ENCODE measurements at regions not wholly inside any gene's neighbourhood (a gene's known extent, or its start where the extent isn't known, plus 50 kb on each side); places are given as distances from the start of the nearest gene placed in this dataset.

DNA sequence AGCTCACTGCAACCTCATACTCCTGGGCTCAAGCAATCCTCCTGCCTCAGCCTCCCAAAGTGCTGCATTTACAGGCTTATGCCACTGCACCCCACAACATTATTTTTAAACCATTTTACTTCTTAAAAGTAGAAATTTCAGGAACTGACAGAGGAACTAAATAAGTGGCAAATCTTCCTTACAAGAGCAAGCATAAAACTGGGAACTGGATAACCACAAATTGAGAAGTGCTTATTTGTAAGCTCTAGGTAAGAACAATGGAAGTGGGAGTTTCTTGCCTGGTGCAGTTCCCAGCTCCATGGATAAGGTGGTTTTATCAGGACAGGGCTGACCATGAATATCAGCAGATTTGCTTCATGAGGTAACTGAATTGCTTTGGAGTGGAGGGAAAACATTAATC, 655.2 kb downstream of the DIPK2A start:
- Histone ChIP-seq H3K36me3 (ENCODE audit: control insufficient read depth in 2 of 2, insufficient read depth in 2 of 2, low read length in 2 of 2) (no peaks in the 10 kb centered on the region), H3K9me3 (ENCODE audit: control insufficient read depth in 2 of 2, low read length in 2 of 2) (no peaks in the 10 kb centered on the region), H3K4me1 (ENCODE audit: control insufficient read depth, insufficient read depth, low read length) (no peaks in the 10 kb centered on the region), H3K4me3 (ENCODE audit: low read length in 2 of 2) (no peak overlapping the region), H3K27ac (ENCODE audit: low read length) (no peak overlapping the region), H3K27me3 (ENCODE audit: control insufficient read depth in 1 of 2, insufficient read depth in 2 of 2, low read length in 2 of 2) (no peaks in the 10 kb centered on the region), H3K9ac (ENCODE audit: low read length in 2 of 2) (no peak overlapping the region)

DNA sequence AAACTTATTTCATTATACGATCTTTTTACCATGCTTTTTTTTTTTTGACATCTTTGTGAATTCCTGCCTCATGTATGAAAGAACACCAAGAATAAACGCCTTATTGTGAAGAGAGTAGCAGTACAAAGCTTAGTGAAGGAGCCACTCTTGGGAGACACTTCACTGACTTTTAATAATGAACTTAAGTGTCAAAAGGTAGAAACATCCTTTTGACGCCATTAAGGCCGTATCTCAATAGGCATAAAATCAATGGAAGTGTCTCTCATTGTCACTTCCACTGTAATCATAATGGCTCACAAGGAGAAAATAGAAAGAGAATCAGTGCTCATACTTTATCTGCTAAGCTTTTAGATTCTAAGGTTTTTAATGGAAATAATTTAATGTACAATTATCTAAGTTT, 657.8 kb downstream of the DIPK2A start:
- H3K27ac ChIP-seq (ENCODE audit: low read length): no peak overlapping the region
- H3K27me3 ChIP-seq (ENCODE audit: control insufficient read depth in 1 of 2, insufficient read depth in 2 of 2, low read length in 2 of 2): no peaks in the 10 kb centered on the region
- H3K36me3 ChIP-seq (ENCODE audit: control insufficient read depth in 2 of 2, insufficient read depth in 2 of 2, low read length in 2 of 2): no peaks in the 10 kb centered on the region
- H3K4me1 ChIP-seq (ENCODE audit: control insufficient read depth, insufficient read depth, low read length): no peaks in the 10 kb centered on the region
- H3K9me3 ChIP-seq (ENCODE audit: control insufficient read depth in 2 of 2, low read length in 2 of 2): no peaks in the 10 kb centered on the region
- no peak overlapping the region for H3K9ac ChIP-seq (ENCODE audit: low read length in 2 of 2)
- no peak overlapping the region for H3K4me3 ChIP-seq (ENCODE audit: low read length in 2 of 2)

DNA sequence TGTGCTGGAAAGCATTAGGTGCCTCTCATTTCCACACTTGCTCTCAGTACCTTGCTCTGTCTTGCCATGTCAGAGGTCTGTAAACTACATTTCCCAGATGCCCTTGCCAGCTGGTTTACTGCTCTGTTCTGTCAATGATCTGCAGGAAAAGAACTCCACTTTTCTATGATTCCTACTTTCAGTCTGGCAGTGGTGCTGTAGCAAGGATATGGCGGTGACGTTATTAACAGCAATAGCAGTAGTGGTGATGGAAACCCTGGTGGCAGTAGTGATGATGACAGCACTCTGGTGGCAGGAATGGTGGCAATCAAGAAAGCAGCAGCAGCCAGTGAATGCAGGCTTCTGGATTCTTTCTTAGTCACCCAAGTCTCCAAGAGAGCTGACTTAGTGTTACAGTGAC, 665.2 kb downstream of the DIPK2A start:
- Histone ChIP-seq H3K9ac (ENCODE audit: low read length in 2 of 2) (no peak overlapping the region), H3K4me1 (ENCODE audit: control insufficient read depth, insufficient read depth, low read length) (no peaks in the 10 kb centered on the region), H3K36me3 (ENCODE audit: control insufficient read depth in 2 of 2, insufficient read depth in 2 of 2, low read length in 2 of 2) (no peaks in the 10 kb centered on the region), H3K4me3 (ENCODE audit: low read length in 2 of 2) (no peak overlapping the region), H3K27me3 (ENCODE audit: control insufficient read depth in 1 of 2, insufficient read depth in 2 of 2, low read length in 2 of 2) (no peaks in the 10 kb centered on the region), H3K9me3 (ENCODE audit: control insufficient read depth in 2 of 2, low read length in 2 of 2) (no peaks in the 10 kb centered on the region), H3K27ac (ENCODE audit: low read length) (no peak overlapping the region)

DNA sequence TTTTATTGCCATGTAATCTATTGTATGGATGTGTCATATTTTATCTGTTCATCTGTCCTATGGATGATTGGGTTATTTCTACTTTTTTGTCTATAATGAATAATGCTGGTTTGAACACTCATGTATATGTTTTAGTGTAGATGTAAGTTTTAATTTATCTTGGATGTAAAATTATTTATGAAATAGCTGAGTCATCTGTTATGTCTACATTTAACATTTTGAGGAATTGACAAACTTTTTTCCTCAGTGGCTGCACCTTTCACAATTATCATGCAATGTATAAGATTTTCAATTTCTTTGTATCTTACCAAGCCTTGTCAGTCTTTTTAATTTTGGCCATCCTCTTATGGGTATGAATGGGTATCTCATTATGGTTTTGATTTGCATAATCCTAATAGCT, 666.4 kb downstream of the DIPK2A start:
- Histone ChIP-seq H3K36me3 (ENCODE audit: control insufficient read depth in 2 of 2, insufficient read depth in 2 of 2, low read length in 2 of 2) (no peaks in the 10 kb centered on the region), H3K9me3 (ENCODE audit: control insufficient read depth in 2 of 2, low read length in 2 of 2) (no peaks in the 10 kb centered on the region), H3K27ac (ENCODE audit: low read length) (no peak overlapping the region), H3K4me3 (ENCODE audit: low read length in 2 of 2) (no peak overlapping the region), H3K4me1 (ENCODE audit: control insufficient read depth, insufficient read depth, low read length) (no peaks in the 10 kb centered on the region), H3K27me3 (ENCODE audit: control insufficient read depth in 1 of 2, insufficient read depth in 2 of 2, low read length in 2 of 2) (no peaks in the 10 kb centered on the region), H3K9ac (ENCODE audit: low read length in 2 of 2) (no peak overlapping the region)

DNA sequence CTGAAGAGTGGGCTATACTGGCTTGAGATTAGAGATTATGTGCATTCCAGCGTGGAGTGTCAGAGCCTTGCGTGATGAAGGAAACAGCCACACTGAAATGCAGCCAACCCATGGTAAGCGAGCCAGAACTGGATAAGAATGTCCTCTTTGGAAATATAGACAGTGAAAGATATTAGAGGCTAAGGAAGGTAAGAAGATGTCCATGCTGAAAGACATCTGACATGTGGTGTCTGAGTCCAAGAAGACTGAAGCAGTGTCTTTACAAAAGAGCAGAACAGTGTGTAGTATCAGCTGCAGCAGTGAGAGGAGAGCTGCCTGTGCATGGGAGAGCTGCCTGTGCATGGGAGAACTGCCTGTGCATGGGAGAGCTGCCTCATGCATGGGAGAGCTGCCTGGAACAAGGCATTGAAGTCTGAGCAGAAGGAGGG, 672.2 kb downstream of the DIPK2A start:
- Histone ChIP-seq H3K9ac (ENCODE audit: low read length in 2 of 2) (no peak overlapping the region), H3K27ac (ENCODE audit: low read length) (no peak overlapping the region), H3K27me3 (ENCODE audit: control insufficient read depth in 1 of 2, insufficient read depth in 2 of 2, low read length in 2 of 2) (no peaks in the 10 kb centered on the region)

DNA sequence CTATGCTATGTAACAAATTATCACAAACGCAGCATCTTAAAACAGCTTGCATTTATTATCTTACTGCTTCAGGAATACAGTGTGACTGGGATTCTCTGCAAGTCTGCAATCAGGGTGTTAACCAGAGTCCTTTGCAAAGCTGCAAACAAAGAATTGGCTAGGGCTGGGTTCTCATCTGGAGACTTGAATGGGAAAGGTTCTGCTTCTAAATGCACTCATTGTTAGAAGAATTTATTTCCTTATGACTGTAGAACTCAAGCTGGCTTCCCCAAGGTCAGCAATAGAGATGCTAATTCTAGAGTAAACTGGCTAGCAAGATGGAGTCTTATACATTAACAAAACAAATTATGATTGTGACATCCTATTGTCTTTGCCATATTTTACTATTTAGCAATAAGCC, 673.7 kb downstream of the DIPK2A start:
- H3K4me3 ChIP-seq (ENCODE audit: low read length in 2 of 2): no peak overlapping the region
- no peak overlapping the region for H3K27ac ChIP-seq (ENCODE audit: low read length)
- H3K9ac ChIP-seq (ENCODE audit: low read length in 2 of 2): no peak overlapping the region
- no peaks in the 10 kb centered on the region for H3K27me3 ChIP-seq (ENCODE audit: control insufficient read depth in 1 of 2, insufficient read depth in 2 of 2, low read length in 2 of 2)
- H3K4me1 ChIP-seq (ENCODE audit: control insufficient read depth, insufficient read depth, low read length): no peaks in the 10 kb centered on the region
- no peaks in the 10 kb centered on the region for H3K9me3 ChIP-seq (ENCODE audit: control insufficient read depth in 2 of 2, low read length in 2 of 2)
- H3K36me3 ChIP-seq (ENCODE audit: control insufficient read depth in 2 of 2, insufficient read depth in 2 of 2, low read length in 2 of 2): no peaks in the 10 kb centered on the region

More for the DNA sequence above, 672.2 kb downstream of the DIPK2A start:
- Histone ChIP-seq H3K9me3 (ENCODE audit: control insufficient read depth in 2 of 2, low read length in 2 of 2) (no peaks in the 10 kb centered on the region), H3K4me1 (ENCODE audit: control insufficient read depth, insufficient read depth, low read length) (no peaks in the 10 kb centered on the region), H3K36me3 (ENCODE audit: control insufficient read depth in 2 of 2, insufficient read depth in 2 of 2, low read length in 2 of 2) (no peaks in the 10 kb centered on the region), H3K4me3 (ENCODE audit: low read length in 2 of 2) (no peak overlapping the region)

DNA sequence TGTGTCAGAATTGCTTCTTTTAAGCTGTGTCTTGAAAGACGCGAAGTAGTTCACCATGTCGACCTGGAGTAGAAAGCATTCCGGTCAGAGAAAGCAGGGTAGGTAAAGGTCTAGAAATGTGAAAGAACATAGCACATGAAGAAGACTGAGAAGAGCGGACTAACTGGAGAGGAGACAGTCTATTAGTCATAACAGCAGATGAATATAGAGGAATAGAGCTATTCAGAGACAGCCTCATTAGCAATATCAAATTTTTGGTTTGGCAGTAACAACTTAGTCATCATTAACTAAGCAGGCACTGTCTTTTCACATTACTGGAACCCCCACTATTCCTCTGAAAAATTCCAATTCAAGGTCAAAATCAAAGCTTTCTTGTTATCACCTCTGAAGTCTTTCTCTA, 678.8 kb downstream of the DIPK2A start:
- no peaks in the 10 kb centered on the region for H3K27me3 ChIP-seq (ENCODE audit: control insufficient read depth in 1 of 2, insufficient read depth in 2 of 2, low read length in 2 of 2)
- no peak overlapping the region for H3K27ac ChIP-seq (ENCODE audit: low read length)
- no peaks in the 10 kb centered on the region for H3K36me3 ChIP-seq (ENCODE audit: control insufficient read depth in 2 of 2, insufficient read depth in 2 of 2, low read length in 2 of 2)
- H3K9ac ChIP-seq (ENCODE audit: low read length in 2 of 2): no peak overlapping the region
- H3K4me1 ChIP-seq (ENCODE audit: control insufficient read depth, insufficient read depth, low read length): no peaks in the 10 kb centered on the region
- H3K4me3 ChIP-seq (ENCODE audit: low read length in 2 of 2): no peak overlapping the region
- no peaks in the 10 kb centered on the region for H3K9me3 ChIP-seq (ENCODE audit: control insufficient read depth in 2 of 2, low read length in 2 of 2)

DNA sequence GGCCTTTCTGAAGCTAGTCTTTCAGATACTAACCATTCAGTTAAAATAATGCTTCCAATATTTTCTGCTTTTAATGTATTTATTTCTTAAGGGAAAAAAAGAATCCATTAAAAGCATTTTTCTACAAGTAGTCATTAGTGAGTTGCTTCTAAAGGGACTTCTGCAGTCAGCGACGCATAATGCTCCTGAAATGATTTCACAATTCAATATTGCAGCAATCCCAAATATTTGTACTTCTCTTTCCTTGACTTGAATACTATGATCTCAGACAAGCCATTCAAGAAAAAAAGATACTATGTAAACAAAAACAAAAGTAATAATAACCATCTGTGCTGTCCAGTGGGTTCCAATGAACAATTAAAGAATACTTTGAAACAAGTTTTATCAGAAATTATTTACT, 681.0 kb downstream of the DIPK2A start:
- no peak overlapping the region for H3K27ac ChIP-seq (ENCODE audit: low read length)
- no peak overlapping the region for H3K9ac ChIP-seq (ENCODE audit: low read length in 2 of 2)
- H3K9me3 ChIP-seq (ENCODE audit: control insufficient read depth in 2 of 2, low read length in 2 of 2): no peaks in the 10 kb centered on the region
- H3K4me3 ChIP-seq (ENCODE audit: low read length in 2 of 2): no peak overlapping the region
- no peaks in the 10 kb centered on the region for H3K4me1 ChIP-seq (ENCODE audit: control insufficient read depth, insufficient read depth, low read length)
- no peaks in the 10 kb centered on the region for H3K27me3 ChIP-seq (ENCODE audit: control insufficient read depth in 1 of 2, insufficient read depth in 2 of 2, low read length in 2 of 2)
- H3K36me3 ChIP-seq (ENCODE audit: control insufficient read depth in 2 of 2, insufficient read depth in 2 of 2, low read length in 2 of 2): no peaks in the 10 kb centered on the region

DNA sequence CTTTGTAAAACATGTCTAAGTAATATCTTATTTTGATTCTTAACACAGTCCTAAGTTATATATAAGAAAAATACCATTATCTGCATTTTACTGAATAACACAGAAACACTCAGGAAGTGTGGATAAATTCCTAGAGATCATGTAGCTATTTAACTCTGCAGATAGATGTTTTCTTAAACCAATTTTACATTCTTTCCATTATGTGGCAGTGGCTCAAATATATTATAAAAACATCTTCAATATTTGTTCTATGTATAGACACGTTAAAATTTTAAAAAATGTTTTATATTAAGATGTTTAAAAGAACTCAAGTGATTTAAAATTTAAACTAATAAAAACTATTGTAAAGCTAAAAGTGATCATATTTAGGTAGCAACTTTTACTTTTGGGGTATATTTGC, 683.8 kb downstream of the DIPK2A start:
- Histone ChIP-seq H3K4me3 (ENCODE audit: low read length in 2 of 2) (no peak overlapping the region), H3K36me3 (ENCODE audit: control insufficient read depth in 2 of 2, insufficient read depth in 2 of 2, low read length in 2 of 2) (no peaks in the 10 kb centered on the region), H3K4me1 (ENCODE audit: control insufficient read depth, insufficient read depth, low read length) (no peaks in the 10 kb centered on the region), H3K9ac (ENCODE audit: low read length in 2 of 2) (no peak overlapping the region), H3K9me3 (ENCODE audit: control insufficient read depth in 2 of 2, low read length in 2 of 2) (no peaks in the 10 kb centered on the region), H3K27me3 (ENCODE audit: control insufficient read depth in 1 of 2, insufficient read depth in 2 of 2, low read length in 2 of 2) (no peaks in the 10 kb centered on the region), H3K27ac (ENCODE audit: low read length) (no peak overlapping the region)

DNA sequence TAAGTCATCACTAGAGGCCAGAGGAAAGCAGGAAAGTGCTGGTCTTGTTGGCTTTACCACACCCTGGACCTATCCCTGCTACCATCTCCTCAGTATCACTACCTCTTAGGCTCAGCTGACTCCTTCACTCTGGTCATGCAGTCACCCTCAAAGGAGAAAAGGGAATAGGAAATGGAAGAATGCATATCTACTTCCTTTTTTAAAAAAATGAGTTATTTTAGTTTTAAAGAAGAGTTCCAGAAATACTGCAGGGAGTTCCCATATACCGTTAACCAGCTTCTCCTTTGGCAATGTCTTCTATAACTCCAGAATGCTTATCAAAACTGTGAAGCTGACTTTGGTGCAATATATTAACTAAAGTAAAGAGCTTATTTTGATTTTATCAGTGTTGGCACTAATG, 688.6 kb downstream of the DIPK2A start:
- Histone ChIP-seq H3K9ac (ENCODE audit: low read length in 2 of 2) (no peak overlapping the region), H3K4me1 (ENCODE audit: control insufficient read depth, insufficient read depth, low read length) (no peaks in the 10 kb centered on the region), H3K36me3 (ENCODE audit: control insufficient read depth in 2 of 2, insufficient read depth in 2 of 2, low read length in 2 of 2) (no peaks in the 10 kb centered on the region), H3K27ac (ENCODE audit: low read length) (no peak overlapping the region), H3K27me3 (ENCODE audit: control insufficient read depth in 1 of 2, insufficient read depth in 2 of 2, low read length in 2 of 2) (no peaks in the 10 kb centered on the region), H3K9me3 (ENCODE audit: control insufficient read depth in 2 of 2, low read length in 2 of 2) (no peaks in the 10 kb centered on the region), H3K4me3 (ENCODE audit: low read length in 2 of 2) (no peak overlapping the region)

DNA sequence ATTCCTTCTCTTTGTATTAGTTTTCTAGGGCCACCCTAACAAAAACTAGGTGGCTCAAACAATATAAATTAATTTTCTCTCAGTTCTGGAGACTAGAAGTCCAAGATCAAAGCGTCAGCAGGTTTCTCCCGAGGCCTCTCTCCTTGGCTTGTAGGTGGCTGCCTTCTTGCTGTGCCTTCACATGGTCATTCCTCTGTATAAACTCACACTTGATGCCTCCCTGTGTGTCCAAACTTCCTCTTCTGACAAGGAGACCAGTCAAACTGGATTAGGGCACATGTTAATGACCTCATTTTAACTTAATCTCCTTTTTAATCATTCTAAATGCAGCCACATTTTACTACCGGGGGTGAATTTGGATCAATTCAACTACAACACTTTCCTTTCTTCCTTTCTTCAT, 691.1 kb downstream of the DIPK2A start:
- H3K27me3 ChIP-seq (ENCODE audit: control insufficient read depth in 1 of 2, insufficient read depth in 2 of 2, low read length in 2 of 2): no peaks in the 10 kb centered on the region
- no peaks in the 10 kb centered on the region for H3K9me3 ChIP-seq (ENCODE audit: control insufficient read depth in 2 of 2, low read length in 2 of 2)
- no peaks in the 10 kb centered on the region for H3K36me3 ChIP-seq (ENCODE audit: control insufficient read depth in 2 of 2, insufficient read depth in 2 of 2, low read length in 2 of 2)
- no peak overlapping the region for H3K9ac ChIP-seq (ENCODE audit: low read length in 2 of 2)
- H3K4me1 ChIP-seq (ENCODE audit: control insufficient read depth, insufficient read depth, low read length): no peaks in the 10 kb centered on the region
- no peak overlapping the region for H3K4me3 ChIP-seq (ENCODE audit: low read length in 2 of 2)
- H3K27ac ChIP-seq (ENCODE audit: low read length): no peak overlapping the region

All from stomach smooth muscle (tissue), 2 donors.